Gastrocnemius medialis (tissue), 4 donors: ENCODE measurements at regions not wholly inside any gene's neighbourhood (a gene's known extent, or its start where the extent isn't known, plus 50 kb on each side); places are given as distances from the start of the nearest gene placed in this dataset.

ENCODE experiments used
- ATAC-seq, 2 donors: fragments of 150-250 bp; one replicate each; pipeline ENCODE4 v1.9.1; 2016
- DNase-seq, 2 donors: peaks; one replicate each; pipeline ENCODE4 v3.0.0-alpha.2; 2019
- H3K27ac ChIP-seq, 4 donors: fragments of 200-600 bp; sonication (generic); 1 replicate in 1 of 4; 2 replicates in 3 of 4; pipeline ENCODE4 v1.5.1; 2016 to 2018; ENCODE audit warnings: mild to moderate bottlenecking in 2 of 4, moderate library complexity in 1 of 4
- H3K27me3 ChIP-seq, 3 donors: fragments of 200-600 bp; sonication (generic) in 2 of 3; 1 replicate in 1 of 3; 2 replicates in 2 of 3; pipeline versions ENCODE4 v1.5.1 to v1.6.0; 2016 to 2019; ENCODE audit warnings: mild to moderate bottlenecking in 1 of 3, moderate library complexity in 1 of 3
- H3K36me3 ChIP-seq, 2 donors: fragments of 200-600 bp; sonication (generic) in 1 of 2; one replicate each; pipeline ENCODE4 v1.5.1; 2017 to 2018
- H3K4me1 ChIP-seq, 2 donors: fragments of 200-600 bp; sonication (generic) in 1 of 2; one replicate each; pipeline ENCODE4 v1.5.1; 2016 to 2017; ENCODE audit warnings: mild to moderate bottlenecking in 2 of 2
- H3K4me3 ChIP-seq, 4 donors: fragments of 200-600 bp; sonication (generic) in 3 of 4; 1 replicate in 1 of 4; 2 replicates in 3 of 4; pipeline ENCODE4 v1.5.1; 2016 to 2019; ENCODE audit warnings: mild to moderate bottlenecking in 2 of 4
- H3K9me3 ChIP-seq, 3 donors: fragments of 200-600 bp; sonication (generic) in 2 of 3; 1 replicate in 1 of 3; 2 replicates in 2 of 3; pipeline ENCODE4 v1.5.1; 2016 to 2019
- CTCF ChIP-seq, 5 experiments: fragments of 450-650 bp in 3 of 5; fragments of 200-600 bp in 2 of 5; sonication (generic) in 2 of 5; IDR thresholded peaks in 4 of 5; conservative IDR thresholded peaks in 1 of 5; 1 replicate in 4 of 5; 2 replicates in 1 of 5; pipeline ENCODE4 v1.5.1; 2016 to 2019; ENCODE audit warnings: antibody characterized with exemption in 5 of 5, mild to moderate bottlenecking in 3 of 5, moderate library complexity in 3 of 5
- POLR2A ChIP-seq, 2 donors: fragments of 450-650 bp; IDR thresholded peaks; one replicate each; pipeline ENCODE4 v1.6.1; 2017; ENCODE audit warnings: antibody characterized with exemption in 2 of 2, mild to moderate bottlenecking in 2 of 2, moderate library complexity in 2 of 2
- in situ Hi-C, 4 donors: fragments of 200-750 bp; cut with MboI; loops; one replicate each; pipeline versions ENCODE4 v1.15.0 to v1.8.0; 2017; ENCODE audit warnings: low sequenced_read_pairs in 4 of 4
- intact Hi-C: fragments of 100-400 bp; cut with DNase I; formaldehyde crosslinking; loops from one replicate; pipeline ENCODE4 v1.15.1; 2023; ENCODE audit warnings: low total_unique reads

GRCh38 chr4:106700321-106700720 lies 331.7 kb upstream of the GIMD1 start:
- Histone ChIP-seq H3K4me1 (no peaks in the 10 kb centered on the region), H3K27me3 (no peaks in the 10 kb centered on the region), H3K9me3 (no peaks in the 10 kb centered on the region), H3K4me3 (no peak overlapping the region), H3K27ac (no peak overlapping the region), H3K36me3 (no peaks in the 10 kb centered on the region)
- intact Hi-C loops (no loop called here), in situ Hi-C loops (no loop called here)
- no peak for DNase-seq
- no peak for ATAC-seq
- TF ChIP-seq POLR2A (IDR thresholded peaks at IDR 0.05) (no peak), CTCF (IDR thresholded peaks at IDR 0.05 in 4 of 5, conservative IDR thresholded peaks at IDR 0.05 in 1 of 5) (no peak)

GRCh38 chr4:106698621-106699195 lies 330.1 kb upstream of the GIMD1 start:
- in situ Hi-C loops: no loop called here
- intact Hi-C loops: no loop called here
- no peak overlapping the region for H3K27ac ChIP-seq

GRCh38 chr4:106695501-106696262 lies 327.1 kb upstream of the GIMD1 start:
- in situ Hi-C loops (no loop called here), intact Hi-C loops (no loop called here)
- Histone ChIP-seq H3K27ac (no peak overlapping the region), H3K36me3 (no peaks in the 10 kb centered on the region), H3K4me1 (no peaks in the 10 kb centered on the region), H3K27me3 (no peaks in the 10 kb centered on the region), H3K4me3 (no peak overlapping the region), H3K9me3 (no peaks in the 10 kb centered on the region)
- no peak for DNase-seq
- no peak for TF ChIP-seq CTCF (IDR thresholded peaks at IDR 0.05 in 4 of 5, conservative IDR thresholded peaks at IDR 0.05 in 1 of 5)
- TF ChIP-seq POLR2A (IDR thresholded peaks at IDR 0.05): no peak
- no peak for ATAC-seq

More at GRCh38 chr4:106698621-106699195, 330.1 kb upstream of the GIMD1 start:
- Histone ChIP-seq H3K9me3 (no peaks in the 10 kb centered on the region), H3K4me3 (no peak overlapping the region), H3K36me3 (no peaks in the 10 kb centered on the region), H3K27me3 (no peaks in the 10 kb centered on the region), H3K4me1 (no peaks in the 10 kb centered on the region)
- DNase-seq: no peak
- no peak for ATAC-seq
- no peak for TF ChIP-seq POLR2A (IDR thresholded peaks at IDR 0.05)
- TF ChIP-seq CTCF (IDR thresholded peaks at IDR 0.05 in 4 of 5, conservative IDR thresholded peaks at IDR 0.05 in 1 of 5): no peak

GRCh38 chr4:106694232-106694631 lies 325.7 kb upstream of the GIMD1 start:
- TF ChIP-seq POLR2A (IDR thresholded peaks at IDR 0.05): no peak
- no peak for TF ChIP-seq CTCF (IDR thresholded peaks at IDR 0.05 in 4 of 5, conservative IDR thresholded peaks at IDR 0.05 in 1 of 5)
- no peak for ATAC-seq
- in situ Hi-C loops (no loop called here), intact Hi-C loops (no loop called here)
- no peak overlapping the region for H3K27ac ChIP-seq
- H3K27me3 ChIP-seq: no peaks in the 10 kb centered on the region
- no peak for DNase-seq
- H3K9me3 ChIP-seq: no peaks in the 10 kb centered on the region
- H3K4me3 ChIP-seq: no peak overlapping the region
- no peaks in the 10 kb centered on the region for H3K36me3 ChIP-seq
- H3K4me1 ChIP-seq: no peaks in the 10 kb centered on the region
